ENCODE measurements at regions not wholly inside any gene's neighbourhood (a gene's known extent, or its start where the extent isn't known, plus 50 kb on each side); places are given as distances from the start of the nearest gene placed in this dataset.

- in situ Hi-C loops (cut with MboI; ENCODE audit: low pct_unique_long_range_greater_than_20kb, low sequenced_read_pairs, unreplicated experiment): no loop called here
- no peak for DNase-seq (ENCODE audit: low spot score)
Measured at GRCh38 chr2:10514273-10514672, 66.1 kb upstream of the ODC1 start.

DNA sequence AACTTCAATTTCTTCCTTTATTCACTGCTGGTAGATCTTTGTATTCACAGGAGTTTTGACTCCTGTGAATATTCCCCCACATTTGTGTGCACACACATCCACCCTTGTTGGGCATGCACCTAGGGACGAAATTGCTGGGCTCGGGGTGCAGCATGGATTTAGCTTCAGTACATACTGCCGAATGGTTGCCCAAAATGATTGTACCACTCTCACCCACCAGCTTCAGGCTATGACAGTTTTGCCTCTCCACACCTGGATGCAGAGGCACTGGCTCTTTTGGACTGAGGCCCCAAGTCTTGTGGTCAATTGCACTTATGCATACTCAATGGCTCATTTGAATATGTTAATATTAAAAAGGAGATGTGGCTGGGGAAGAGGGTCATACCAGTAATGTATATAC, 65.1 kb upstream of the ODC1 start:
- in situ Hi-C loops (cut with MboI; ENCODE audit: low pct_unique_long_range_greater_than_20kb, low sequenced_read_pairs, unreplicated experiment): no loop called here
- TF ChIP-seq, protein P1, sequence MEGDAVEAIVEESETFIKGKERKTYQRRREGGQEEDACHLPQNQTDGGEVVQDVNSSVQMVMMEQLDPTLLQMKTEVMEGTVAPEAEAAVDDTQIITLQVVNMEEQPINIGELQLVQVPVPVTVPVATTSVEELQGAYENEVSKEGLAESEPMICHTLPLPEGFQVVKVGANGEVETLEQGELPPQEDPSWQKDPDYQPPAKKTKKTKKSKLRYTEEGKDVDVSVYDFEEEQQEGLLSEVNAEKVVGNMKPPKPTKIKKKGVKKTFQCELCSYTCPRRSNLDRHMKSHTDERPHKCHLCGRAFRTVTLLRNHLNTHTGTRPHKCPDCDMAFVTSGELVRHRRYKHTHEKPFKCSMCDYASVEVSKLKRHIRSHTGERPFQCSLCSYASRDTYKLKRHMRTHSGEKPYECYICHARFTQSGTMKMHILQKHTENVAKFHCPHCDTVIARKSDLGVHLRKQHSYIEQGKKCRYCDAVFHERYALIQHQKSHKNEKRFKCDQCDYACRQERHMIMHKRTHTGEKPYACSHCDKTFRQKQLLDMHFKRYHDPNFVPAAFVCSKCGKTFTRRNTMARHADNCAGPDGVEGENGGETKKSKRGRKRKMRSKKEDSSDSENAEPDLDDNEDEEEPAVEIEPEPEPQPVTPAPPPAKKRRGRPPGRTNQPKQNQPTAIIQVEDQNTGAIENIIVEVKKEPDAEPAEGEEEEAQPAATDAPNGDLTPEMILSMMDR (IDR thresholded peaks at IDR 0.05; ENCODE audit: extremely low read depth, insufficient read depth, missing control alignments): no peak

More at GRCh38 chr2:10514273-10514672, 66.1 kb upstream of the ODC1 start:
- TF ChIP-seq, protein P1 (IDR thresholded peaks at IDR 0.05; ENCODE audit: extremely low read depth, insufficient read depth, missing control alignments): no peak

GRCh38 chr2:10508038-10508437, 59.9 kb upstream of the ODC1 start:
- in situ Hi-C loops (cut with MboI; ENCODE audit: low pct_unique_long_range_greater_than_20kb, low sequenced_read_pairs, unreplicated experiment): no loop called here
- TF ChIP-seq, protein P1 (IDR thresholded peaks at IDR 0.05; ENCODE audit: extremely low read depth, insufficient read depth, missing control alignments): no peak

More for the DNA sequence above, 65.1 kb upstream of the ODC1 start:
- no peak for DNase-seq (ENCODE audit: low spot score)

DNA sequence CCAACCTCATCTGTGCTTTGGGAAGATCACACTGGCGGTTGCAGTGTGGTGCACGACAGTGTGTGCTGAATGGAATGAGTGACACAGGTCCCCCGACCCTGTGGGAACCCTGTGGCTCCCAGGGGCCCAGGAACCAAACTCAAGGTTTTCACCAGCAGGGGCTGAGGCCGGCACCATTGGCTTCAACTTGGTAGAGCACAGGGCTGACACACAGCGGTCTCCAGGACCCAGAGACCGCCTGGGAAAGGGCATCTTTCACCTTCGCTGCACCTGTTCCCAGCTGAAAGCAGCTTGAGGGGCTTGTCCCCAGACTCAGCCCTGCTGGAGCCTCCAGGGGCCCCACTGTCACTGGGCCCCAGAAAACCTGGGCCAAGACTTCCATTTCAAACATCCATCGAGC, 59.0 kb upstream of the ODC1 start:
- TF ChIP-seq, protein P1 (IDR thresholded peaks at IDR 0.05; ENCODE audit: extremely low read depth, insufficient read depth, missing control alignments): no peak
- in situ Hi-C loops (cut with MboI; ENCODE audit: low pct_unique_long_range_greater_than_20kb, low sequenced_read_pairs, unreplicated experiment): no loop called here
- DNase-seq (ENCODE audit: low spot score): no peak

More at GRCh38 chr2:10508038-10508437, 59.9 kb upstream of the ODC1 start:
- no peak for DNase-seq (ENCODE audit: low spot score)

DNA sequence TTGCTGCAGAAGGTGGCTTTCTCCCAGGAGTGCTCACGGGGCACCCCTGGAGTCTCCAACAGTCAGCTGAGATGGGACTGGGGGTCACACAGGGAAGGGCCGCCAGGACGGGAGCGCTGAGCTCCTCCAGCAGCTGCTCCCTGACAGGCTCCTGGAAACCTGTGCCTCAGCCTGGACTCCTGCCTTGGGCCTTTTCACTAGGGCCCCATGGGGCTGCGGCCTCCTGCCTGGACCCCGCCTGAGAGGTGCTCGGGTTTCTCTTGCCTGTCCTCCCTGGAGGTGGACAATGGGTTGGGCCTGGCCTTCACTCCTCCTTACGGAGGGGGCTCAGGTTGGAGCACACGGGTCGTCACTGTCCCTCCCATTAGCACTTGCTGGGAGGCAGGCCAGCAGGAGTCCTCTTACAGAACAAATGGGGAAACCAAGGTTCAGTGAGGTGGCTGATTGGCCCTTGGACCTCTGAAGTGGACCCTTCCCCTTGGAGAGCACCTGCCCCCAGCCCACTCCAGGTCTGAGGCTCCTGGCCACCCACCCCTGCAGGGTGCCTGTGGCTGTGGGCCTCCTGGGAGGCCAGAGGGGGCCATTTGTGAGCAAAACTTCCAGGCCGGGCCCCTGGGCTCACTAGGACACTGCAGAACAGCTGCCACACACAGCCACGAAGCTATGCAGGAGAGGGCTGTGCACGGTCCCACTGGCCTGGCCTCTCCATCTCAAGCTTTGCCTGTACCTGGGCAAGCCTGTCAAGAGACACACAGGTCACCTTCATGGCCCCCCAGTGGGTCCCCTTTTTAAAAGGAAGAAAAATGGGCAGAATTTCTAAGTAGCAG, 57.1 kb upstream of the ODC1 start:
- TF ChIP-seq, protein P1 (IDR thresholded peaks at IDR 0.05; ENCODE audit: extremely low read depth, insufficient read depth, missing control alignments): no peak
- in situ Hi-C loops (cut with MboI; ENCODE audit: low pct_unique_long_range_greater_than_20kb, low sequenced_read_pairs, unreplicated experiment): no loop called here
- DNase-seq (ENCODE audit: low spot score): no peak

DNA sequence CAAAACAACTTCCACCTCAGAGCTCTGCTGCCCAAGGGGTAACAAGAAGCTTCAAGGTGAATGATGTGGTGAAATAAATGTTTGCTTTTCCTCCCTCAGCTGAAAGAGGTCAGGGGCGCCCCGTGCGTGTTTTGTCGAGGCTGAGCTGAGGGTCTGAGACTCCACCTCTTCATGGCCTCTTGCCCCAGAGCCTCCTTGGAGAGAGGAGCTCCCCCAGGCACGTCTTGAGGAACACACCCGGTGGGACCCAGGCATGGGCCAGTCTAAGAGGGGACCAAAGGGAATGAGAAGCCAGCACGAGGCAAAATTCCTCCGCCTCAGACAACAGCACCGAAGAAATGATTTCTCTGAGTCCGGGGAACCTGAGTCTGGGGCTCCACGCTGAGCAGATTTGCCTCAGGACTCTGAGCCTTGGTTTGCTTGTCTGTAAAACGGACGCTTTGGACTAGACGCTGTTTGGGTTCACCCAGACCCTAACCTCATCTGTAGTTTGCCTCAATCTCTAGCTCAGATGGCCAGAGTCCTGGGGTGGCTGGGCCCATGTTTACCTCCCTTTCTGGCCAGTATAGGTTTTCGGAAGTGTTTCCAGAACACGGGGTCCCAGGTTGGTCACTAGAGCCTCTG, 56.4 kb upstream of the ODC1 start:
- no peak for DNase-seq (ENCODE audit: low spot score)
- TF ChIP-seq, protein P1 (IDR thresholded peaks at IDR 0.05; ENCODE audit: extremely low read depth, insufficient read depth, missing control alignments): no peak
- in situ Hi-C loops (cut with MboI; ENCODE audit: low pct_unique_long_range_greater_than_20kb, low sequenced_read_pairs, unreplicated experiment): no loop called here
